GM12878 (cell line): ENCODE measurements at regions not wholly inside any gene's neighbourhood (a gene's known extent, or its start where the extent isn't known, plus 50 kb on each side); places are given as distances from the start of the nearest gene placed in this dataset.

Experiments used
- ATAC-seq: fragments of 200-7000 bp; cut with Tn5 transposase; 3 replicates; pipeline ENCODE4 v1.9.1; 2020; ENCODE audit warnings: mild to moderate bottlenecking, moderate library complexity
- BruUV-seq: library from RNA; stranded (reverse); fragments of 400-500 nt; replicated peaks from 2 replicates; lab custom pipeline; 2021; lab: Mats Ljungman, UMichigan
- CTCF ChIA-PET: fragments of 300-600 bp; sonication (Branson Sonifier 250); formaldehyde crosslinking; extraction: SDS; loops from one replicate; lab custom pipeline; 2021; ENCODE audit warnings: inconsistent platforms; lab: Yijun Ruan, JAX
- POLR2A ChIA-PET: fragments of 350-600 bp; formaldehyde crosslinking; extraction: SDS; loops from one replicate; lab custom pipeline; 2021; ENCODE audit warnings: inconsistent platforms; lab: Charles Lee
- RAD21 ChIA-PET: fragments of 300-600 bp; sonication (Branson Sonifier 250); formaldehyde crosslinking; loops from one replicate; lab custom pipeline; 2023; ENCODE audit warnings: antibody characterized with exemption; ENCODE audit not compliant: unreplicated experiment; lab: Charles Lee
- SMC1A ChIA-PET: fragments of 300-600 bp; sonication (Branson Sonifier 250); formaldehyde crosslinking; loops from one replicate; lab custom pipeline; 2023; ENCODE audit not compliant: unreplicated experiment, uncharacterized antibody; lab: Charles Lee
- DNase-seq: peaks from one replicate; pipeline ENCODE4 v3.0.0-alpha.2; 2011; ENCODE audit warnings: low read depth, low spot score
- FAIRE-seq: peaks from 3 replicates; lab custom pipeline; 2011; peaks lifted over from hg19 to GRCh38; lab: Jason Lieb, UNC
- H2AFZ ChIP-seq: 2 replicates; pipeline ENCODE4 v1.6.0; 2011; ENCODE audit warnings: low read depth, low read length, control low read depth; ENCODE audit not compliant: control insufficient read depth
- H3K27ac ChIP-seq: 2 replicates; pipeline ENCODE4 v1.5.1; 2011; ENCODE audit warnings: control low read depth; ENCODE audit not compliant: control insufficient read depth, insufficient read depth
- H3K27me3 ChIP-seq, 2 experiments: replicated peaks in 1 of 2; 2 replicates each; pipeline versions ENCODE4 v1.6.0 to v1.6.1; 2011; ENCODE audit warnings: low read length in 1 of 2; ENCODE audit not compliant: control insufficient read depth in 2 of 2, insufficient read depth in 2 of 2
- H3K36me3 ChIP-seq, 2 experiments: 2 replicates each; pipeline ENCODE4 v1.5.1; 2011; ENCODE audit warnings: low read length in 1 of 2; ENCODE audit not compliant: control insufficient read depth in 2 of 2, insufficient read depth in 2 of 2
- H3K4me1 ChIP-seq: 2 replicates; pipeline ENCODE4 v1.6.1; 2011; ENCODE audit warnings: mild to moderate bottlenecking, low read length, moderate library complexity, mixed read lengths; ENCODE audit not compliant: control insufficient read depth, insufficient read depth
- H3K4me2 ChIP-seq: 2 replicates; pipeline ENCODE4 v1.6.0; 2011; ENCODE audit warnings: control low read depth; ENCODE audit not compliant: control insufficient read depth, insufficient read depth
- H3K4me3 ChIP-seq: fragments of 200-600 bp; sonication (generic); 2 replicates; pipeline ENCODE4 v1.5.1; 2016
- H3K79me2 ChIP-seq: 2 replicates; pipeline ENCODE4 v1.6.0; 2011; ENCODE audit warnings: low read length; ENCODE audit not compliant: control insufficient read depth, insufficient read depth
- H3K9ac ChIP-seq: 2 replicates; pipeline ENCODE4 v1.8.0; 2011; ENCODE audit warnings: low read length, control low read depth, mixed read lengths; ENCODE audit not compliant: control insufficient read depth, insufficient read depth
- H3K9me3 ChIP-seq: replicated peaks from 3 replicates; pipeline ENCODE4 v1.5.1; 2011; ENCODE audit warnings: mild to moderate bottlenecking, low read length; ENCODE audit not compliant: control insufficient read depth, insufficient read depth
- H4K20me1 ChIP-seq: 2 replicates; pipeline ENCODE4 v1.6.0; 2011; ENCODE audit not compliant: control insufficient read depth, insufficient read depth
- BACH1 ChIP-seq: fragments of 450-650 bp; IDR thresholded peaks from 2 replicates; pipeline ENCODE4 v1.6.1; 2017; ENCODE audit warnings: mild to moderate bottlenecking, borderline replicate concordance
- BHLHE40 ChIP-seq, 2 experiments: fragments of 450-650 bp in 1 of 2; IDR thresholded peaks; 2 replicates each; pipeline ENCODE4 v1.6.1; 2011 to 2017; ENCODE audit warnings: low read depth in 2 of 2, borderline replicate concordance in 1 of 2, improper control_type of control experiment in 1 of 2, low read length in 1 of 2, mild to moderate bottlenecking in 1 of 2
- ETV6 ChIP-seq, 2 experiments: fragments of 450-650 bp in 1 of 2; IDR thresholded peaks in 1 of 2; conservative IDR thresholded peaks in 1 of 2; 2 replicates each; pipeline ENCODE4 v1.6.1; 2014; ENCODE audit warnings: antibody characterized with exemption in 1 of 2, borderline replicate concordance in 1 of 2, low read depth in 1 of 2, mild to moderate bottlenecking in 1 of 2, moderate library complexity in 1 of 2
- IRF4 ChIP-seq: IDR thresholded peaks from 2 replicates; pipeline ENCODE4 v1.6.1; 2011; ENCODE audit warnings: low read depth, low read length
- JUNB ChIP-seq: IDR thresholded peaks from 2 replicates; pipeline ENCODE4 v1.6.1; 2016; ENCODE audit warnings: antibody characterized with exemption, mild to moderate bottlenecking
- PAX8 ChIP-seq: fragments of 450-650 bp; IDR thresholded peaks from 2 replicates; pipeline ENCODE4 v1.6.1; 2017; ENCODE audit warnings: mild to moderate bottlenecking, moderate library complexity
- RAD21 ChIP-seq: IDR thresholded peaks from 2 replicates; pipeline ENCODE4 v1.6.1; 2011; ENCODE audit warnings: mild to moderate bottlenecking, low read depth, low read length, moderate library complexity; ENCODE audit not compliant: insufficient read depth
- RELB ChIP-seq: fragments of 450-650 bp; IDR thresholded peaks from 2 replicates; pipeline ENCODE4 v1.6.1; 2017; ENCODE audit warnings: low read depth, mild to moderate bottlenecking, moderate library complexity
- SREBF2 ChIP-seq: IDR thresholded peaks from 2 replicates; pipeline ENCODE4 v1.6.1; 2012; ENCODE audit warnings: mild to moderate bottlenecking, low read length
- YBX1 ChIP-seq: fragments of 450-650 bp; IDR thresholded peaks from 2 replicates; pipeline ENCODE4 v1.6.1; 2016; ENCODE audit warnings: antibody characterized with exemption
- in situ Hi-C: fragments of 300-500 bp; cut with MboI; formaldehyde crosslinking; loops from 9 replicates; pipeline ENCODE4 v1.14.3; 2018; ENCODE audit warnings: mixed read lengths
- intact Hi-C: fragments of 100-400 bp; cut with micrococcal nuclease; formaldehyde crosslinking; loops from one replicate; pipeline ENCODE4 v1.14.2; 2022; ENCODE audit not compliant: unreplicated experiment
- TF ChIP-seq, protein P1 (sequence below), 3 experiments: IDR thresholded peaks in 2 of 3; conservative IDR thresholded peaks in 1 of 3; 2 replicates each; pipeline ENCODE4 v1.5.1; 2011; ENCODE audit warnings: low read depth in 3 of 3, low read length in 3 of 3, mild to moderate bottlenecking in 3 of 3, control low read depth in 2 of 3, moderate library complexity in 2 of 3, inconsistent platforms in 1 of 3, mixed read lengths in 1 of 3; ENCODE audit not compliant: control insufficient read depth in 2 of 3, insufficient read depth in 1 of 3; ENCODE audit errors: extremely low read depth in 1 of 3
- TF ChIP-seq, protein P2 (sequence below): fragments of 450-650 bp; IDR thresholded peaks from 2 replicates; pipeline ENCODE4 v1.6.1; 2016; ENCODE audit warnings: mild to moderate bottlenecking
- TF ChIP-seq, protein P3 (sequence below): IDR thresholded peaks from 2 replicates; pipeline ENCODE4 v1.6.1; 2011; ENCODE audit warnings: borderline replicate concordance, low read depth, mild to moderate bottlenecking, moderate library complexity, low read length; ENCODE audit not compliant: insufficient read depth, poor library complexity, severe bottlenecking
- TF ChIP-seq, protein P4 (sequence below): fragments of 450-650 bp; IDR thresholded peaks from 2 replicates; pipeline ENCODE4 v1.6.1; 2014; ENCODE audit warnings: mild to moderate bottlenecking

DNA sequence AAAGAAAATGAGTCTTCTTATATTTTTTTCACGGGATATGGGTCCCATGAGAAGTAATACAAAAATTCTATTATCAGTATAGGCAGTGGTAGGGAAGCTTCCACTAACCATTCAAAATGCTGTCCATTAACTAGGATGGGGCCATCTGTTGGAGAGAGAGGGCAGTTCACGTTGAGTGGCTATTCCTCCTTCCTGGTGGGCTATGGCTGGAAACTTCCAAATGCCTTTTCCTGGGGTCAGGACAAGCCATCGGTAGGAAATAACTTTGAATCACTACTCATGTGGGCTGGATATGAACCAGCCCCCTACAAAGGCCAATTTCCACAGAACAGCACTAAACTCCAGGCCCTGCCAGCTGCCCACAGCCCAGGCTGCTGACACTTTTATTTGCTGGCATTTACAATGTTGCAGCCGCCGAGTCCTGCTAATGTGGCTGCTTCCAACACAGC, 156.1 kb upstream of the HNRNPA3 start (continued):
- TF ChIP-seq, protein P1, sequence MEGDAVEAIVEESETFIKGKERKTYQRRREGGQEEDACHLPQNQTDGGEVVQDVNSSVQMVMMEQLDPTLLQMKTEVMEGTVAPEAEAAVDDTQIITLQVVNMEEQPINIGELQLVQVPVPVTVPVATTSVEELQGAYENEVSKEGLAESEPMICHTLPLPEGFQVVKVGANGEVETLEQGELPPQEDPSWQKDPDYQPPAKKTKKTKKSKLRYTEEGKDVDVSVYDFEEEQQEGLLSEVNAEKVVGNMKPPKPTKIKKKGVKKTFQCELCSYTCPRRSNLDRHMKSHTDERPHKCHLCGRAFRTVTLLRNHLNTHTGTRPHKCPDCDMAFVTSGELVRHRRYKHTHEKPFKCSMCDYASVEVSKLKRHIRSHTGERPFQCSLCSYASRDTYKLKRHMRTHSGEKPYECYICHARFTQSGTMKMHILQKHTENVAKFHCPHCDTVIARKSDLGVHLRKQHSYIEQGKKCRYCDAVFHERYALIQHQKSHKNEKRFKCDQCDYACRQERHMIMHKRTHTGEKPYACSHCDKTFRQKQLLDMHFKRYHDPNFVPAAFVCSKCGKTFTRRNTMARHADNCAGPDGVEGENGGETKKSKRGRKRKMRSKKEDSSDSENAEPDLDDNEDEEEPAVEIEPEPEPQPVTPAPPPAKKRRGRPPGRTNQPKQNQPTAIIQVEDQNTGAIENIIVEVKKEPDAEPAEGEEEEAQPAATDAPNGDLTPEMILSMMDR (IDR thresholded peaks at IDR 0.05 in 2 of 3, conservative IDR thresholded peaks at IDR 0.05 in 1 of 3; ENCODE audit: control insufficient read depth in 2 of 3, extremely low read depth in 1 of 3, insufficient read depth in 1 of 3, low read depth in 3 of 3, low read length in 3 of 3), result peak in 1 of 3 experiments; percentile 3; a peak in 2 of 6 replicates
- TF ChIP-seq, protein P2, sequence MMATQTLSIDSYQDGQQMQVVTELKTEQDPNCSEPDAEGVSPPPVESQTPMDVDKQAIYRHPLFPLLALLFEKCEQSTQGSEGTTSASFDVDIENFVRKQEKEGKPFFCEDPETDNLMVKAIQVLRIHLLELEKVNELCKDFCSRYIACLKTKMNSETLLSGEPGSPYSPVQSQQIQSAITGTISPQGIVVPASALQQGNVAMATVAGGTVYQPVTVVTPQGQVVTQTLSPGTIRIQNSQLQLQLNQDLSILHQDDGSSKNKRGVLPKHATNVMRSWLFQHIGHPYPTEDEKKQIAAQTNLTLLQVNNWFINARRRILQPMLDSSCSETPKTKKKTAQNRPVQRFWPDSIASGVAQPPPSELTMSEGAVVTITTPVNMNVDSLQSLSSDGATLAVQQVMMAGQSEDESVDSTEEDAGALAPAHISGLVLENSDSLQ, result no peak
- no peak for TF ChIP-seq PAX8
- TF ChIP-seq RAD21, result 0 out of 2 replicates have a peak, but pooled peaks have one; percentile 14

- CTCF ChIA-PET, result interaction anchor here (1.0 to 3.1 kb wide), 5 partner anchors 14 to 311 kb away, joined by 3 to 16 read pairs (median 3); no protein-coding TSS in a partner anchor
- Histone ChIP-seq H4K20me1 (no peaks in the 10 kb centered on the region), H2AFZ (no peak overlapping the region), H3K36me3 (no peaks in the 10 kb centered on the region), H3K27ac (no peak overlapping the region), H3K4me1 (no peaks in the 10 kb centered on the region), H3K4me2 (no peak overlapping the region), H3K9ac (no peak overlapping the region), H3K4me3 (no peak overlapping the region), H3K27me3 (no peaks in the 10 kb centered on the region), H3K79me2 (no peaks in the 10 kb centered on the region), H3K9me3 (no peaks in the 10 kb centered on the region)
- POLR2A ChIA-PET, result no interaction called here
- RAD21 ChIA-PET, result interaction anchor here (1.2 to 1.4 kb wide), 2 partner anchors 32 to 90 kb away, joined by 5 read pairs; no protein-coding TSS in a partner anchor
- peak; percentile 8 for DNase-seq
- SMC1A ChIA-PET, result interaction anchor here (0.6 to 1.4 kb wide), 6 partner anchors 13 to 830 kb away, joined by 3 to 4 read pairs (median 3); no protein-coding TSS in a partner anchor
- in situ Hi-C loops (no loop called here), intact Hi-C loops (no loop called here)
- peak; percentile 80 for ATAC-seq
- BruUV-seq, result no TSS peak
- no peak for FAIRE-seq
- TF ChIP-seq YBX1 (no peak), RELB (no peak), JUNB (peak; percentile 53; the same call in 1 of the 2 replicates), IRF4 (0 out of 2 replicates have a peak, but pooled peaks have one; percentile 37), BHLHE40 (IDR thresholded peaks at IDR 0.05; ENCODE audit: borderline replicate concordance in 1 of 2, low read depth in 2 of 2, low read length in 1 of 2) (peak in 1 of 2 experiments; percentile 27; a peak in 1 of 4 replicates), ETV6 (conservative IDR thresholded peaks at IDR 0.05 in 1 of 2, IDR thresholded peaks at IDR 0.05 in 1 of 2; ENCODE audit: borderline replicate concordance in 1 of 2, low read depth in 1 of 2) (no peak), SREBF2 (no peak), BACH1 (no peak)
- TF ChIP-seq, protein P3, sequence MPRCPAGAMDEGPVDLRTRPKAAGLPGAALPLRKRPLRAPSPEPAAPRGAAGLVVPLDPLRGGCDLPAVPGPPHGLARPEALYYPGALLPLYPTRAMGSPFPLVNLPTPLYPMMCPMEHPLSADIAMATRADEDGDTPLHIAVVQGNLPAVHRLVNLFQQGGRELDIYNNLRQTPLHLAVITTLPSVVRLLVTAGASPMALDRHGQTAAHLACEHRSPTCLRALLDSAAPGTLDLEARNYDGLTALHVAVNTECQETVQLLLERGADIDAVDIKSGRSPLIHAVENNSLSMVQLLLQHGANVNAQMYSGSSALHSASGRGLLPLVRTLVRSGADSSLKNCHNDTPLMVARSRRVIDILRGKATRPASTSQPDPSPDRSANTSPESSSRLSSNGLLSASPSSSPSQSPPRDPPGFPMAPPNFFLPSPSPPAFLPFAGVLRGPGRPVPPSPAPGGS, result no peak
- TF ChIP-seq, protein P4, sequence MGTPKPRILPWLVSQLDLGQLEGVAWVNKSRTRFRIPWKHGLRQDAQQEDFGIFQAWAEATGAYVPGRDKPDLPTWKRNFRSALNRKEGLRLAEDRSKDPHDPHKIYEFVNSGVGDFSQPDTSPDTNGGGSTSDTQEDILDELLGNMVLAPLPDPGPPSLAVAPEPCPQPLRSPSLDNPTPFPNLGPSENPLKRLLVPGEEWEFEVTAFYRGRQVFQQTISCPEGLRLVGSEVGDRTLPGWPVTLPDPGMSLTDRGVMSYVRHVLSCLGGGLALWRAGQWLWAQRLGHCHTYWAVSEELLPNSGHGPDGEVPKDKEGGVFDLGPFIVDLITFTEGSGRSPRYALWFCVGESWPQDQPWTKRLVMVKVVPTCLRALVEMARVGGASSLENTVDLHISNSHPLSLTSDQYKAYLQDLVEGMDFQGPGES, result no peak
Measured at GRCh38 chr2:177058747-177059146, 153.8 kb upstream of the HNRNPA3 start.
